Germinal center (tissue), 1 donor: ENCODE measurements at regions not wholly inside any gene's neighbourhood (a gene's known extent, or its start where the extent isn't known, plus 50 kb on each side); places are given as distances from the start of the nearest gene placed in this dataset.
"Not testable (repeated sequence)": the region's sequence is repeated elsewhere in the genome, so short reads cannot be mapped to it uniquely, and the experiment has no call there.

Source experiments
- DNase-seq: peaks from one replicate; pipeline ENCODE4 v3.0.0; 2012; ENCODE audit warnings: mixed read lengths, low spot score

GRCh38 chr3:22383285-22383684 is 632.3 kb upstream of the ZNF385D start:
- no peak for DNase-seq

- DNase-seq = no peak
These were observed 635.1 kb upstream of the ZNF385D start for GRCh38 chr3:22386107-22386506.

- DNase-seq = no peak
These were observed 641.3 kb upstream of the ZNF385D start for GRCh38 chr3:22392286-22392685.

GRCh38 chr3:22392859-22393258 is 641.8 kb upstream of the ZNF385D start:
- DNase-seq = no peak

GRCh38 chr3:22399566-22399965 is 648.6 kb upstream of the ZNF385D start:
- no peak for DNase-seq

GRCh38 chr3:22401499-22401898 is 650.5 kb upstream of the ZNF385D start:
- no peak for DNase-seq

- no peak for DNase-seq
These were observed 663.2 kb upstream of the ZNF385D start for GRCh38 chr3:22414239-22414638.

GRCh38 chr3:22416838-22417446 is 665.9 kb upstream of the ZNF385D start:
- not testable (repeated sequence) for DNase-seq

GRCh38 chr3:22419261-22419660 is 668.3 kb upstream of the ZNF385D start:
- DNase-seq = no peak

- no peak for DNase-seq
These were observed 670.6 kb upstream of the ZNF385D start for GRCh38 chr3:22421589-22421988.

- no peak for DNase-seq
These were observed 680.3 kb upstream of the ZNF385D start for GRCh38 chr3:22431334-22431733.

GRCh38 chr3:22439626-22440025 is 688.6 kb upstream of the ZNF385D start:
- no peak for DNase-seq

GRCh38 chr3:22441711-22442110 is 690.7 kb upstream of the ZNF385D start:
- DNase-seq = no peak

- no peak for DNase-seq
These were observed 692.7 kb upstream of the ZNF385D start for GRCh38 chr3:22443571-22444233.

GRCh38 chr3:22445336-22445735 is 694.3 kb upstream of the ZNF385D start:
- not testable (repeated sequence) for DNase-seq

GRCh38 chr3:22450786-22451400 is 699.9 kb upstream of the ZNF385D start:
- DNase-seq = no peak

GRCh38 chr3:22451501-22451900 is 700.5 kb upstream of the ZNF385D start:
- DNase-seq = no peak

- DNase-seq = no peak
These were observed 703.0 kb upstream of the ZNF385D start for GRCh38 chr3:22453906-22454535.

GRCh38 chr3:22469995-22470394 is 719.0 kb upstream of the ZNF385D start:
- no peak for DNase-seq

- no peak for DNase-seq
These were observed 720.5 kb upstream of the ZNF385D start for GRCh38 chr3:22471557-22471956.

GRCh38 chr3:22474706-22475445 is 723.9 kb upstream of the ZNF385D start:
- DNase-seq = no peak

- DNase-seq = no peak
These were observed 724.7 kb upstream of the ZNF385D start for GRCh38 chr3:22475665-22476240.
